GM19468 (cell line): ENCODE measurements at regions not wholly inside any gene's neighbourhood (a gene's known extent, or its start where the extent isn't known, plus 50 kb on each side); places are given as distances from the start of the nearest gene placed in this dataset.
A peak's percentile ranks its signal among the peaks of the same experiment; 100 is the strongest.
"Not testable (repeated sequence)": the region's sequence is repeated elsewhere in the genome, so short reads cannot be mapped to it uniquely, and the experiment has no call there.

Source experiments
- ATAC-seq: cut with Tn5 transposase; IDR thresholded peaks from one replicate; pipeline ENCODE4 v1.9.1; 2021; ENCODE audit warnings: mild to moderate bottlenecking, moderate library complexity, moderate number of reproducible peaks; ENCODE audit not compliant: unreplicated experiment; ENCODE audit errors: extremely low read depth

- peak; percentile 10 for ATAC-seq
Measured at GRCh38 chr10:29734962-29735627, 100.3 kb upstream of the SVIL start.

- ATAC-seq = no peak
Measured at GRCh38 chr10:29734640-29734961, 99.8 kb upstream of the SVIL start.

- ATAC-seq = no peak
Measured at GRCh38 chr10:29733323-29733722, 98.6 kb upstream of the SVIL start.

- no peak for ATAC-seq
Measured at GRCh38 chr10:29732918-29733317, 98.1 kb upstream of the SVIL start.

- ATAC-seq = no peak
Measured at GRCh38 chr10:29731760-29732159, 97.0 kb upstream of the SVIL start.

- ATAC-seq = no peak
Measured at GRCh38 chr10:29730969-29731368, 96.2 kb upstream of the SVIL start.

- ATAC-seq = no peak
Measured at GRCh38 chr10:29730458-29730857, 95.7 kb upstream of the SVIL start.

GRCh38 chr10:29728541-29729049 lies 93.8 kb upstream of the SVIL start:
- no peak for ATAC-seq

GRCh38 chr10:29725927-29726326 lies 91.2 kb upstream of the SVIL start:
- ATAC-seq = not testable (repeated sequence)

- ATAC-seq = no peak
Measured at GRCh38 chr10:29725133-29725720, 90.5 kb upstream of the SVIL start.

- no peak for ATAC-seq
Measured at GRCh38 chr10:29723726-29724125, 89.0 kb upstream of the SVIL start.

- no peak for ATAC-seq
Measured at GRCh38 chr10:29722777-29723176, 88.0 kb upstream of the SVIL start.

GRCh38 chr10:29720149-29720548 lies 85.4 kb upstream of the SVIL start:
- no peak for ATAC-seq

GRCh38 chr10:29719281-29719675 lies 84.5 kb upstream of the SVIL start:
- ATAC-seq = no peak

- no peak for ATAC-seq
Measured at GRCh38 chr10:29715296-29715695, 80.5 kb upstream of the SVIL start.

- ATAC-seq = no peak
Measured at GRCh38 chr10:29714096-29714874, 79.5 kb upstream of the SVIL start.

- ATAC-seq = no peak
Measured at GRCh38 chr10:29713450-29713849, 78.7 kb upstream of the SVIL start.

GRCh38 chr10:29712108-29712507 lies 77.3 kb upstream of the SVIL start:
- ATAC-seq = no peak

GRCh38 chr10:29710128-29710527 lies 75.4 kb upstream of the SVIL start:
- ATAC-seq = no peak

- no peak for ATAC-seq
Measured at GRCh38 chr10:29709484-29710002, 74.8 kb upstream of the SVIL start.

GRCh38 chr10:29703271-29703670 lies 68.5 kb upstream of the SVIL start:
- ATAC-seq = no peak
